Suppressor macrophage (primary cell): ENCODE measurements at regions not wholly inside any gene's neighbourhood (a gene's known extent, or its start where the extent isn't known, plus 50 kb on each side); places are given as distances from the start of the nearest gene placed in this dataset.
"Not testable (repeated sequence)": the region's sequence is repeated elsewhere in the genome, so short reads cannot be mapped to it uniquely, and the experiment has no call there.

Source experiments
- DNase-seq, 4 experiments: peaks; one replicate each; pipeline ENCODE4 v3.0.0-alpha.2; 2020 to 2022

DNA sequence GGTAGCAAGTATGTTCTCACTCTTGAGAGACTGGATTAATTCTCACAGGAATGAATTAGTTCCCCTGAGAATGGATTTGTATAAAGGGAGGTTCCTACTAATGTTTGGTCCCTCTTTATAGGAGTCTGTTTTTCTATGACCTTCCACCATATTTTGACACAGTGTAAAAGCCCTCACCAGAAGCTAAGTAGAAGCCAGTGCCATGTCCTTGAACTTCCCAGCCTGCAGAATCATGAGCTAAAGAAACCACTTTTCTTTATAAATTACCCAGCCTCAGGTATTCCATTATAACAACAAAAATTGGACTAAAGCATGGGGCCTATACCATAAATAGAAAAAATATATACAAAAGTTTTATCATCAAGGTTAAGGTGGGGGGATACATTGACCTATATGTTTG lies 227.9 kb upstream of the DTNA start:
- no peak for DNase-seq

DNA sequence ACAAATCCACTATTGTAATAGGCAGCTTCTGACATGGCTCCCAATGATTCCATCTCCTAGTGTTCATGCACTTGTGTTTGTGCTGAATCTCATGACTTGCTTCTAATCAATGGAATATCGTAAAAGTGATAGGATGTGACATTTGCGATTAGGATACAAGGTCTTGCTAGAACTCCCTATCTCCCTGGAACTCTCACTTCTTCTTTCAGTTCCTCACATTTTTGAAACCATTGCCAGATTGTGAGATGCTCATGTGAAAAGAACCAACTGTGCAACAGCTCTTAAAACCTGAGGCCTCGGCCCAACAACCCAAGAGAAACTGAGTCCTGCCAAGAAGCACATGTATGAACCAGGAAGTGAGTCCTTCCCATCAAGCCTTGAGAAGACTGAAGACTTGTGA lies 226.9 kb upstream of the DTNA start:
- DNase-seq: peak in 1 of 4 experiments; percentile 18

GRCh38 chr18:34491719-34492118 lies 218.4 kb upstream of the DTNA start:
- DNase-seq: no peak

- no peak for DNase-seq
These were observed 217.4 kb upstream of the DTNA start for GRCh38 chr18:34492652-34493051.

GRCh38 chr18:34493099-34493544 lies 217.0 kb upstream of the DTNA start:
- DNase-seq: peak; percentile 73 to 90 (median 86)

DNA sequence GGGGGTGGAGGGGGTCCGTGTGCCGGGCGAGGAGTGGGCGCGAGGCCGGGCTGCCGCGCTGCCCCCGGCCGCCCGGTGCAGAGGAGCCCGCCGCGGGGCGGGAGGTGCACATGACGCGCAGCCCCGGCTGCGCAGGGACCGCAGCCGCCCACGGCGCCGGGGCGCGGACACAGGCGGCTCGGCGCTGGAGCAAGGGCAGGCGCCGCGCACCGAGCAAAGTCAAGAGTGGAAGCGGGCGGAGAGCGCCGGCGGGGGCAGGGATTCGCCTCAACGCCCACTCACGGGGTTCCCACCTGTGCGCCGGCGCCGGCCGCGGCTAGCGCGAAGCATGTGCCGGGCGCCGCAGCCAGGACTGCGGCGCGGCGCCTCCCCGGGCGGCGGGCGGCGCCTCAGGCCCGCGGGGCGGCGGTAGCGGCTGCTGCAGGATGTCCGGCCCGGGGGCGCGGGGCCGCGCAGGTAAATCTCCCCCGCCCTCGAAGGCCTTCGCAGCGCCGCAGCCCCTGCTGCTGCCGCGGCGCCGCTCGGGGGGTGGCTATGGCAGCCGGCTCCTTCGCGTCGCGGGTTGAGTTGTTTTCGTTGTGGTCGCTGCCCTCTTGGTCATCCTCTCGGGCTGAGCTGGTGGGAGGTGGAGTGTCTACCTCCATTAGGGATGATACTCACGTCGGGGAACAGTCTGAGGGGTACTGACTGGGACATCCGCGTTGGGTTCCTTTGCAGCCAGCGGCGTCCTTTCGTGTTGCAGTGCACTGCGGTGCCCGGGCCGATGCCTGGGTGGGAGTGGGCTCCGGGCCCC lies 216.3 kb upstream of the DTNA start:
- peak; percentile 34 to 73 (median 63) for DNase-seq

- peak in 1 of 4 experiments; percentile 11 for DNase-seq
These were observed 215.8 kb upstream of the DTNA start for GRCh38 chr18:34494359-34494696.

DNA sequence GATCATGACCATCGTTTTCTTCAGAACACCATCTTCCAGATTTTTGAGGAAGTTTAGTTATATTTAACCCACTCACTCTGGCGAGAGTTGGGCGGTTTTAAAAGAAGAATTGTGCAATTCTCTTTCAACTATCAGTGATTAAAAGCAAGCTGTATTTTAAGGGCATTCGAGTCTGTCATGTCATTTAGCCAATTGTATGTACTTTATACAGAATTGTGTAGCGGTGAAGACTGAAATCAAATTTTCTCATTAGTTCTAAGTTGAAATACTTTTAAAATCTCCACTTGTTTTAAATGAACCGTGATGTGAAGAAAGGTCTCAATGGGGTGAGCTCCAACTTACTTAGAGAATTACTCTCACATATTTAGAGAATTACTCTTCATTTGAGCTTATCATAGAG lies 214.6 kb upstream of the DTNA start:
- peak; percentile 29 to 76 (median 58) for DNase-seq

DNA sequence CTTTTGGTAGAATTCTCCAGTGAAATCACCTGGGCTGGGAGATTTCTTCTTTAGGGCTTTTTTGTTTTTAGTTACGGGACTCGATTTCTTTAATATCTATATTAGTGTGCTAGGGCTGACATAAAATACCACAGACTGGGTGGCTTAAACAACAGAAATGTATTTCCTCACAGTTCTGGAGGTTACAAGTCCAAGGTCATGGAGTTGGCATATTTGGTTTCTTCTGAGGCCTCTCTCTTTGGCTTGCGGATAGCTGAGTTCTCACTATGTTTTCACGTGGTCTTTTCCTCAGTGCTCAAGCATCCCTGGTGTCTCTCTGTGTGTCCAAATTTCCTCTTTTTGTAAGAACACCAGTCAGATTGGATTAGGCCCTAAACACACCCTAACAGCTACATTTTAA lies 208.5 kb upstream of the DTNA start:
- DNase-seq: no peak

- DNase-seq: no peak
These were observed 203.9 kb upstream of the DTNA start for GRCh38 chr18:34506198-34506597.

GRCh38 chr18:34509163-34509562 lies 200.9 kb upstream of the DTNA start:
- no peak for DNase-seq

- DNase-seq: no peak
These were observed 200.1 kb upstream of the DTNA start for GRCh38 chr18:34509879-34510586.

DNA sequence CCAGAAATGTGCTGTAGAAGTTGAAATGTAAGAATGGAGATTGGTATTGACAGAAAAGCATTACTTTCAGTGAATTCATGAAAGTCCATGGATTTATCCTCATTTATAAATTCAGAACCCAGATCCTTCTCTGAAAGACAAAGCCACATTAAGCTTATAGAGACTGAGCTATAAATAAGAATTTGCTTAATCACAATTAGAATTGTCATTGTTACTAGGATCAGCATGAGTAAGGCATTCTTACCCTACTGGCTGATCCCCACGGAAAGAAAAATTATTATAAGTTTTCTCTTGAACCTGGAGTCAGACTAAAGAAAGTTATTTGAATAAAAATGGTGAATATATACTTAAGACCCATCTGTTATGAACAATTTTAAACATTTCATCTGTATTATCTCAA lies 199.2 kb upstream of the DTNA start:
- no peak for DNase-seq

GRCh38 chr18:34511435-34511834 lies 198.7 kb upstream of the DTNA start:
- DNase-seq: no peak

DNA sequence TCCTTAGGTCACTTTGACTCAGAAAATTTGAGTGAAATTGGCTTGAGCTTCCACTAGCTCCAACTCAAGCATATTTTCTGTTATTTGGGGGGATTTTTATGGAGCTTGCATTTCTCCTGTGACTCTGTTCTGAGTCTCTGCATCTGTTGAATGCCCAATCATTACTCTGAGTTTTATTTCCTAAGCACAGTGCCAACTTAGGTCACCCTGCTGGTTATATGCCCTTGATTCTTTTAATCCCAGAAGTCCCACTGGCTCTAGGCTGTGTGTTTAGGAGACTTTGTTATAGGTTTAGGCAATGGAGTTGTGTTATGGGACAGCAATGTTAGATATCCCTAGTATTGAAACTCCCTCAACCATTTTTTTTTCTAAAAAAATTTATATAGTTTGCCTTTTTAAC lies 198.2 kb upstream of the DTNA start:
- DNase-seq: no peak

DNA sequence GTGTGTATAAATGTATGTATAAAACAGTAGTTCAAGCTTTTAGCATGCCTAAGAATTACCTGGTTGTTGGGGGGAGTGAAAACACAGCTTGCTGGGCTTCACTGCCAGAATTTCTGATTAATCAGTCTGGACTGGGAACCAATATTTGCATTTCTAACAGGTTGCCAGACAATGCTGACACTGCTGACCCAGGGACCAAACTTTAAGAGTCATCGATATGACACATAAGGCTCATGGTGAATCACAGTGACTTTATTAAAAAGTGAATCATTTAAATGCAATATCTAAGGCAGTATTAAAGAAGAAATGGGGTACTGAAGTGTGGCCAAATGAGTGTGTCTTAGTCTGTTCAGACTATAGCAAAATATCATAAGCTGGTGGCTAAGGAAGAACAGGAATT lies 195.9 kb upstream of the DTNA start:
- DNase-seq: no peak

GRCh38 chr18:34514957-34515356 lies 195.1 kb upstream of the DTNA start:
- no peak for DNase-seq

- not testable (repeated sequence) for DNase-seq
These were observed 193.7 kb upstream of the DTNA start for GRCh38 chr18:34516355-34516754.

DNA sequence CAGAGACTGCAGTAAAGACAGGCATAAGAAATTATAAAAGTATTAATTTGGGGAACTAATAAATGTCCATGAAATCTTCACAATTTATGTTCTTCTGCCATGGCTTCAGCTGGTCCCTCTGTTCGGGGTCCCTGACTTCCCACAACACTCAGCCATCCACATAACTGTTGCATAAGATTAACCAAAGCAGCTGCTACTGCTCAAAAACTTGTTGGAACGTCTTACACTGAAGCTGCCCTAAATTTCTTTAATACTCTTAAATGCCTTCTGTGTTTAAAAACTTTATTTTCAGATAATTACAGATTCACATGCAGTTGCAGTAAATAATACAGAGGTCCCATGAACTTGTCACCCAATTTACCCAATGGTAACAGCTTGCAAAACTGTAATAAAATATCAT lies 193.1 kb upstream of the DTNA start:
- not testable (repeated sequence) for DNase-seq

- no peak for DNase-seq
These were observed 189.1 kb upstream of the DTNA start for GRCh38 chr18:34521040-34521439.

GRCh38 chr18:34522603-34523002 lies 187.5 kb upstream of the DTNA start:
- no peak for DNase-seq

DNA sequence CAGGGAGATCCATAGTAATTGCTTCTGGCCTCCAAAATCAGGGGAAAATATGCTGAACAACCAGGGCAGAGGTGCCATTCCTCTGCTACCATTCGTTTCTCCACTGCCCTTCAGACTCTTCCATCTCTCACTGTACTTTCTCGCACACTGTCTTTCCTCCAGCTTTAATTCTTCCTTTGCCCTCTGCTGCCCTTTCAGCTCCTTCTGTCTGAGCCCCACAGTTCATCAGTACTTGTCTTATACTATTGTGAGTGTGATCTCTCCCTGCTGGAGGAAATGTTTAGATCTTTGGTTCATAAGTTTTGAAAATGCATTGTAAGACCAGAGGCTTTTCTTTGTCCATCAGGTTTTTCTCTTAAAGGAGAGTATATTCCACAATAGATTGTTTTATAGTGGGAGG lies 184.9 kb upstream of the DTNA start:
- no peak for DNase-seq

DNA sequence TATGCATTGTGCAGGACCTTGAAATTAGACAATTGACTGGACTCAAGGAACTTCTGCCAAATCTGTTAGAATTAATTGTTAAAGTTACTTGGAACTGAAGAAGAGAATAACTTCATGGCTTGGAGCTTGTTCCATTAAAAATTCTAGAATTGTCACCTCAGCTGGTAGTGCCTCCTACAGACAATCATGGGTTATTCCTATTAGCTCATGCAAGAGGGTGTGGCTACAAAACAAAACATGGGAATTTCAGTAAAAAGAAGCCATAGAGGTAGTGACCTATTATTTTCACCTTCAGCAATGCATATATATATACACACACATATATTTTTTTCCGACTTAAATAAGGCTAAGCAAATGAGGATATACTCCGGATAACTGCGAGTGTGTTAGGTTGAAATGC lies 181.9 kb upstream of the DTNA start:
- peak in 2 of 4 experiments; percentile 1 to 6 for DNase-seq
